CD8-positive, alpha-beta memory T cell (primary cell): ENCODE measurements at regions not wholly inside any gene's neighbourhood (a gene's known extent, or its start where the extent isn't known, plus 50 kb on each side); places are given as distances from the start of the nearest gene placed in this dataset.
A peak's percentile ranks its signal among the peaks of the same experiment; 100 is the strongest.

ENCODE experiments used
- CTCF ChIA-PET: fragments of 350-600 bp; sonication (Branson Sonifier 250); formaldehyde crosslinking; loops from one replicate; lab custom pipeline; 2021; ENCODE audit warnings: antibody characterized with exemption; lab: Charles Lee
- POLR2A ChIA-PET: fragments of 350-600 bp; sonication (Branson Sonifier 250); formaldehyde crosslinking; loops from one replicate; lab custom pipeline; 2021; ENCODE audit warnings: antibody characterized with exemption; lab: Charles Lee
- DNase-seq, 5 donors: peaks; one replicate each; pipeline versions ENCODE4 v3.0.0 to v3.0.0-alpha.2; 2020 to 2022; ENCODE audit warnings: mixed read lengths in 1 of 5
- H3K27ac ChIP-seq: one replicate; pipeline ENCODE4 v1.7.0; 2013; ENCODE audit warnings: low read depth, mild to moderate bottlenecking, low read length, moderate library complexity
- H3K27me3 ChIP-seq: 2 replicates; pipeline ENCODE4 v1.7.0; 2013; ENCODE audit warnings: low read length, mild to moderate bottlenecking; ENCODE audit not compliant: insufficient read depth, poor library complexity, severe bottlenecking
- H3K36me3 ChIP-seq: 2 replicates; pipeline ENCODE4 v1.7.0; 2013; ENCODE audit warnings: mild to moderate bottlenecking, low read length, moderate library complexity; ENCODE audit not compliant: insufficient read depth
- H3K4me1 ChIP-seq: 2 replicates; pipeline ENCODE4 v1.7.0; 2013; ENCODE audit warnings: mild to moderate bottlenecking, low read length, moderate library complexity; ENCODE audit not compliant: insufficient read depth
- H3K4me3 ChIP-seq: 2 replicates; pipeline ENCODE4 v1.7.0; 2013; ENCODE audit warnings: mild to moderate bottlenecking, low read length
- H3K9me3 ChIP-seq: 2 replicates; pipeline ENCODE4 v1.7.0; 2013; ENCODE audit warnings: mild to moderate bottlenecking, low read length
- H3K27ac Mint-ChIP-seq, 8 donors: one replicate each; pipeline ENCODE4 v1.8.0; 2020 to 2021; ENCODE audit warnings: mixed read lengths in 8 of 8, mild to moderate bottlenecking in 6 of 8, inconsistent platforms in 3 of 8, moderate library complexity in 3 of 8
- H3K27me3 Mint-ChIP-seq, 2 donors: one replicate each; pipeline ENCODE4 v1.8.0; 2020 to 2021; ENCODE audit warnings: mixed read lengths in 2 of 2, mild to moderate bottlenecking in 1 of 2, moderate library complexity in 1 of 2
- H3K36me3 Mint-ChIP-seq, 3 donors: one replicate each; pipeline ENCODE4 v1.8.0; 2020 to 2021; ENCODE audit warnings: mixed read lengths in 3 of 3, inconsistent platforms in 1 of 3, mild to moderate bottlenecking in 1 of 3
- H3K4me1 Mint-ChIP-seq, 3 donors: one replicate each; pipeline ENCODE4 v1.8.0; 2020 to 2021; ENCODE audit warnings: mixed read lengths in 3 of 3, inconsistent platforms in 1 of 3, mild to moderate bottlenecking in 1 of 3
- H3K4me3 Mint-ChIP-seq, 7 donors: one replicate each; pipeline ENCODE4 v1.8.0; 2020 to 2021; ENCODE audit warnings: mixed read lengths in 7 of 7, mild to moderate bottlenecking in 6 of 7, moderate library complexity in 4 of 7, inconsistent platforms in 2 of 7
- H3K9me3 Mint-ChIP-seq, 5 donors: one replicate each; pipeline ENCODE4 v1.8.0; 2020 to 2022; ENCODE audit warnings: mixed read lengths in 5 of 5, mild to moderate bottlenecking in 3 of 5, moderate library complexity in 2 of 5, inconsistent platforms in 1 of 5

DNA sequence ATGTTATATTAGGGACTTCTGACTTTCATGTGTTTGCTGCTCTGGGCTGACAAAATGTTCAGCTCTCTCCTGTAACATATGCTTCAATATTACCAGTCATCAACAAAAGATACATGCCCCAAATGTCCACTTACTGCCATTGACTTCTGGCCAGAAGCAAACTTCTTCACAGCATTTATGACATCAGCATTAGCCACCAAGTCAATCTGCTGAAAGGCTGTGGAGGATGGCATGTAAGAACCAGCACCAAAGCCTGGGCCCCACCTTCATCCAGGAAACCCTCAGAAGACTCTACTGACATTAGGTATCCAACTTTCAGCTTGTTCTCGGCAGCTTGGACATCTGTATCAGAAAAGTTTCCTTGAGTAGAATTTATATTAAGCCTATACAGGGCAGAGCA is 595.5 kb downstream of the COL12A1 start:
- POLR2A ChIA-PET = no interaction called here
- peaks cover 0 to 7% (median 3%) of the 10 kb centered on the region in 5 donors for H3K9me3 Mint-ChIP-seq
- H3K27ac Mint-ChIP-seq = no peak overlapping the region
- no peaks in the 10 kb centered on the region for H3K36me3 Mint-ChIP-seq
- no peak for DNase-seq
- no peaks in the 10 kb centered on the region for H3K9me3 ChIP-seq
- CTCF ChIA-PET = no interaction called here
- no peaks in the 10 kb centered on the region for H3K27me3 ChIP-seq
- no peaks in the 10 kb centered on the region for H3K4me1 ChIP-seq
- no peak overlapping the region for H3K4me3 ChIP-seq
- H3K27me3 Mint-ChIP-seq = peaks cover 0 to 2% of the 10 kb centered on the region in 2 donors
- no peaks in the 10 kb centered on the region for H3K4me1 Mint-ChIP-seq
- H3K4me3 Mint-ChIP-seq = no peak overlapping the region
- H3K36me3 ChIP-seq = no peaks in the 10 kb centered on the region
- H3K27ac ChIP-seq = no peak overlapping the region

- Histone ChIP-seq H3K36me3 (no peaks in the 10 kb centered on the region), H3K4me3 (no peak overlapping the region), H3K4me1 (no peaks in the 10 kb centered on the region), H3K27ac (no peak overlapping the region), H3K9me3 (no peaks in the 10 kb centered on the region), H3K27me3 (no peaks in the 10 kb centered on the region)
- Mint-ChIP-seq H3K4me1 (no peaks in the 10 kb centered on the region), H3K9me3 (peaks cover 0 to 5% (median 1%) of the 10 kb centered on the region in 5 donors), H3K4me3 (no peak overlapping the region), H3K36me3 (no peaks in the 10 kb centered on the region), H3K27ac (no peak overlapping the region), H3K27me3 (peaks cover 0 to 2% of the 10 kb centered on the region in 2 donors)
- no peak for DNase-seq
- POLR2A ChIA-PET = no interaction called here
- CTCF ChIA-PET = no interaction called here
Measured at GRCh38 chr6:74609871-74610270, 596.0 kb downstream of the COL12A1 start.

GRCh38 chr6:74607934-74608333 is 597.9 kb downstream of the COL12A1 start:
- H3K27ac ChIP-seq = no peak overlapping the region
- Mint-ChIP-seq H3K27me3 (peaks cover 0 to 2% of the 10 kb centered on the region in 2 donors), H3K27ac (no peak overlapping the region), H3K4me1 (no peaks in the 10 kb centered on the region), H3K9me3 (peaks cover 0 to 1% (median 0%) of the 10 kb centered on the region in 5 donors), H3K36me3 (no peaks in the 10 kb centered on the region), H3K4me3 (no peak overlapping the region)
- H3K9me3 ChIP-seq = no peaks in the 10 kb centered on the region
- ChIA-PET CTCF (no interaction called here), POLR2A (no interaction called here)
- H3K4me1 ChIP-seq = no peaks in the 10 kb centered on the region
- H3K4me3 ChIP-seq = no peak overlapping the region
- no peak for DNase-seq
- no peaks in the 10 kb centered on the region for H3K36me3 ChIP-seq
- H3K27me3 ChIP-seq = no peaks in the 10 kb centered on the region

- no peaks in the 10 kb centered on the region for H3K9me3 ChIP-seq
- H3K27me3 ChIP-seq = no peaks in the 10 kb centered on the region
- no peaks in the 10 kb centered on the region for H3K36me3 Mint-ChIP-seq
- H3K27ac Mint-ChIP-seq = no peak overlapping the region
- peaks cover 0 to 2% of the 10 kb centered on the region in 2 donors for H3K27me3 Mint-ChIP-seq
- H3K4me1 Mint-ChIP-seq = no peaks in the 10 kb centered on the region
- DNase-seq = no peak
- POLR2A ChIA-PET = no interaction called here
- H3K4me3 Mint-ChIP-seq = no peak overlapping the region
- H3K4me1 ChIP-seq = no peaks in the 10 kb centered on the region
- no peak overlapping the region for H3K27ac ChIP-seq
- H3K9me3 Mint-ChIP-seq = peaks cover 0 to 1% (median 0%) of the 10 kb centered on the region in 5 donors
- no peaks in the 10 kb centered on the region for H3K36me3 ChIP-seq
- CTCF ChIA-PET = no interaction called here
- no peak overlapping the region for H3K4me3 ChIP-seq
Measured at GRCh38 chr6:74607468-74607867, 598.4 kb downstream of the COL12A1 start.

- Mint-ChIP-seq H3K27me3 (peaks cover 0 to 2% of the 10 kb centered on the region in 2 donors), H3K9me3 (peaks cover 0 to 1% (median 0%) of the 10 kb centered on the region in 5 donors), H3K4me1 (no peaks in the 10 kb centered on the region), H3K27ac (no peak overlapping the region), H3K36me3 (no peaks in the 10 kb centered on the region), H3K4me3 (no peak overlapping the region)
- no peak overlapping the region for H3K27ac ChIP-seq
- H3K27me3 ChIP-seq = no peaks in the 10 kb centered on the region
- no peak for DNase-seq
- no peaks in the 10 kb centered on the region for H3K4me1 ChIP-seq
- ChIA-PET CTCF (no interaction called here), POLR2A (no interaction called here)
- H3K4me3 ChIP-seq = no peak overlapping the region
- no peaks in the 10 kb centered on the region for H3K9me3 ChIP-seq
- H3K36me3 ChIP-seq = no peaks in the 10 kb centered on the region
Measured at GRCh38 chr6:74606582-74607071, 599.2 kb downstream of the COL12A1 start.

DNA sequence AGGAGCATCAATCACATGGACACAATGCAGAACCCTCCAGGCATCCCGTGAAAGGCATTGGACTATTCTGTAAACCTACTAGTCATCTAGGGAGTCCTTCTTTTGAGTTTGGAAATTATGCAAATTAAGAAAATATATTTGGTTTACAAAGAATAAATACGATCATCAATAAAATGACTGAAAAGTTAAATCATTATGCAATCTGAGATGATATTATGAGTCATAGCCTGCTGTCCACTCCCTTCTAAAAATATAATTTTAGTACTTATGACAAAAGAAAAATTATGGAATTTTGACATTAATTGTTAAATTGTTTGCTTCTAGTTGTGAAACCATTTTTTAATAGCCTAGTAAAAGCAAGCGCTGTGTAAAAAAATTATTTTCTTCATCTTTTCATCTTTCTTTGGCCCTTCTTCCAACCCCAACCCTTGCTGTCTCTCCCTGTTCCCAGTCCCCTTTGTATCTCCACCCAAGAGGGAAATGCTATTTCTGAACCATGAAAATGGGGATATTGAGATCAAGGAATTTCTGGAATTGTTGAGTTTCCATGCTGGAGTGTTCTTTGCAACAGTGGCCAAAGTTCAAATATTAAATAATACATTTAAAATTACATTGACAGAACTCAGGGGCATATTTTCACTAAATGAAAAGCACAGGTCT is 599.8 kb downstream of the COL12A1 start:
- CTCF ChIA-PET = no interaction called here
- Histone ChIP-seq H3K4me3 (no peak overlapping the region), H3K27me3 (no peaks in the 10 kb centered on the region), H3K36me3 (no peaks in the 10 kb centered on the region), H3K9me3 (no peaks in the 10 kb centered on the region), H3K4me1 (no peaks in the 10 kb centered on the region), H3K27ac (no peak overlapping the region)
- no peaks in the 10 kb centered on the region for H3K36me3 Mint-ChIP-seq
- POLR2A ChIA-PET = no interaction called here
- H3K27me3 Mint-ChIP-seq = peaks cover 0 to 2% of the 10 kb centered on the region in 2 donors
- peak overlapping the region in 1 of 8 donors; percentile 36 for H3K27ac Mint-ChIP-seq
- no peak overlapping the region for H3K4me3 Mint-ChIP-seq
- peaks cover 0 to 1% (median 0%) of the 10 kb centered on the region in 5 donors for H3K9me3 Mint-ChIP-seq
- no peak for DNase-seq
- H3K4me1 Mint-ChIP-seq = no peaks in the 10 kb centered on the region

- Histone ChIP-seq H3K27me3 (no peaks in the 10 kb centered on the region), H3K36me3 (no peaks in the 10 kb centered on the region), H3K4me1 (no peaks in the 10 kb centered on the region), H3K27ac (no peak overlapping the region), H3K9me3 (no peaks in the 10 kb centered on the region), H3K4me3 (no peak overlapping the region)
- Mint-ChIP-seq H3K4me1 (no peaks in the 10 kb centered on the region), H3K4me3 (no peak overlapping the region), H3K36me3 (no peaks in the 10 kb centered on the region), H3K27me3 (peaks cover 0 to 2% of the 10 kb centered on the region in 2 donors), H3K27ac (no peak overlapping the region), H3K9me3 (no peaks in the 10 kb centered on the region)
- ChIA-PET POLR2A (no interaction called here), CTCF (no interaction called here)
- no peak for DNase-seq
Measured at GRCh38 chr6:74604279-74604678, 601.6 kb downstream of the COL12A1 start.

- H3K36me3 Mint-ChIP-seq = no peaks in the 10 kb centered on the region
- peak overlapping the region in 1 of 8 donors; percentile 21 for H3K27ac Mint-ChIP-seq
- DNase-seq = no peak
Measured at GRCh38 chr6:74603322-74604076, 602.4 kb downstream of the COL12A1 start.

More at GRCh38 chr6:74603322-74604076, 602.4 kb downstream of the COL12A1 start:
- H3K4me1 Mint-ChIP-seq = no peaks in the 10 kb centered on the region
- no peak overlapping the region for H3K27ac ChIP-seq
- H3K4me1 ChIP-seq = no peaks in the 10 kb centered on the region
- no peak overlapping the region for H3K4me3 ChIP-seq
- ChIA-PET POLR2A (no interaction called here), CTCF (no interaction called here)
- no peaks in the 10 kb centered on the region for H3K9me3 ChIP-seq
- H3K9me3 Mint-ChIP-seq = no peaks in the 10 kb centered on the region
- no peaks in the 10 kb centered on the region for H3K36me3 ChIP-seq
- H3K4me3 Mint-ChIP-seq = no peak overlapping the region
- peaks cover 0 to 2% of the 10 kb centered on the region in 2 donors for H3K27me3 Mint-ChIP-seq
- H3K27me3 ChIP-seq = no peaks in the 10 kb centered on the region
